IMR-90 (cell line): ENCODE measurements at regions not wholly inside any gene's neighbourhood (a gene's known extent, or its start where the extent isn't known, plus 50 kb on each side); places are given as distances from the start of the nearest gene placed in this dataset.

Experiments used
- ATAC-seq: fragments of 200-7000 bp; cut with Tn5 transposase; 2 replicates; pipeline ENCODE4 v1.9.1; 2020; ENCODE audit warnings: low read depth, mild to moderate bottlenecking, moderate library complexity
- BruUV-seq: library from RNA; stranded (reverse); fragments of 400-500 nt; replicated peaks from 2 replicates; lab custom pipeline; 2021; lab: Mats Ljungman, UMichigan
- CTCF ChIA-PET: fragments of 300-600 bp; formaldehyde crosslinking; extraction: SDS; loops from one replicate; lab custom pipeline; 2021; ENCODE audit warnings: antibody characterized with exemption; lab: Yijun Ruan, JAX
- POLR2A ChIA-PET: fragments of 300-600 bp; sonication (Branson Sonifier 250); formaldehyde crosslinking; loops from one replicate; lab custom pipeline; 2022; ENCODE audit warnings: antibody characterized with exemption; ENCODE audit not compliant: unreplicated experiment; lab: Charles Lee
- DNase-seq: peaks from one replicate; pipeline ENCODE4 v3.0.0; 2013
- H2AFZ ChIP-seq: replicated peaks from 2 replicates; pipeline ENCODE3; 2013; ENCODE audit warnings: low read length, mild to moderate bottlenecking; ENCODE audit not compliant: poor library complexity
- H2AK5ac ChIP-seq: 2 replicates; pipeline ENCODE4 v1.6.1; 2013; ENCODE audit warnings: low read depth, low read length, inconsistent platforms
- H2AK9ac ChIP-seq: replicated peaks from 2 replicates; pipeline ENCODE3; 2013; ENCODE audit warnings: mild to moderate bottlenecking, low read depth, low read length, moderate library complexity; ENCODE audit not compliant: poor library complexity
- H2BK120ac ChIP-seq: 2 replicates; pipeline ENCODE4 v1.6.1; 2013; ENCODE audit warnings: low read depth, low read length, inconsistent platforms
- H2BK15ac ChIP-seq: 3 replicates; pipeline ENCODE4 v1.6.1; 2013; ENCODE audit warnings: low read depth, low read length, inconsistent platforms
- H2BK20ac ChIP-seq: 2 replicates; pipeline ENCODE4 v1.6.1; 2013; ENCODE audit warnings: low read depth, mild to moderate bottlenecking, inconsistent platforms, low read length, moderate library complexity
- H2BK5ac ChIP-seq: 2 replicates; pipeline ENCODE4 v1.6.1; 2013; ENCODE audit warnings: mild to moderate bottlenecking, low read depth, low read length, inconsistent platforms; ENCODE audit not compliant: poor library complexity, severe bottlenecking
- H3K14ac ChIP-seq: replicated peaks from 2 replicates; pipeline ENCODE4 v1.6.1; 2013; ENCODE audit warnings: low read depth, low read length, inconsistent platforms
- H3K18ac ChIP-seq: 2 replicates; pipeline ENCODE4 v1.6.1; 2013; ENCODE audit warnings: low read depth, low read length, control low read depth
- H3K23ac ChIP-seq: 2 replicates; pipeline ENCODE4 v1.6.1; 2013; ENCODE audit warnings: low read depth, low read length, inconsistent platforms
- H3K27ac ChIP-seq: 2 replicates; pipeline ENCODE4 v1.5.1; 2013; ENCODE audit warnings: mild to moderate bottlenecking, control low read depth, low read length; ENCODE audit not compliant: insufficient read depth
- H3K27me3 ChIP-seq: 2 replicates; pipeline ENCODE4 v1.6.1; 2013; ENCODE audit warnings: low read length; ENCODE audit not compliant: control insufficient read depth, insufficient read depth
- H3K36me3 ChIP-seq: 2 replicates; pipeline ENCODE4 v1.6.1; 2013; ENCODE audit warnings: low read length, mixed read lengths; ENCODE audit not compliant: control insufficient read depth, insufficient read depth
- H3K4ac ChIP-seq: 2 replicates; pipeline ENCODE4 v1.6.1; 2013; ENCODE audit warnings: low read depth, low read length, inconsistent platforms
- H3K4me1 ChIP-seq: 2 replicates; pipeline ENCODE4 v1.6.1; 2013; ENCODE audit warnings: low read length, mixed read lengths; ENCODE audit not compliant: control insufficient read depth, insufficient read depth
- H3K4me2 ChIP-seq: 2 replicates; pipeline ENCODE4 v1.6.1; 2013; ENCODE audit warnings: low read depth, mild to moderate bottlenecking, control low read depth, low read length, moderate library complexity
- H3K4me3 ChIP-seq: 2 replicates; pipeline ENCODE4 v1.5.1; 2013; ENCODE audit warnings: low read depth, mild to moderate bottlenecking, control low read depth, low read length, moderate library complexity; ENCODE audit not compliant: insufficient read depth
- H3K56ac ChIP-seq: 2 replicates; pipeline ENCODE4 v1.6.1; 2013; ENCODE audit warnings: low read length, inconsistent platforms; ENCODE audit not compliant: insufficient read depth; ENCODE audit errors: extremely low read depth
- H3K79me1 ChIP-seq, 2 experiments: 2 replicates each; pipeline ENCODE4 v1.6.1; 2013; ENCODE audit warnings: low read length in 2 of 2, inconsistent platforms in 1 of 2, low read depth in 1 of 2
- H3K9ac ChIP-seq: 2 replicates; pipeline ENCODE4 v1.6.1; 2013; ENCODE audit warnings: low read depth, low read length, control low read depth
- H3K9me1 ChIP-seq: 2 replicates; pipeline ENCODE4 v1.6.1; 2013; ENCODE audit warnings: low read length, inconsistent platforms; ENCODE audit not compliant: insufficient read depth
- H3K9me3 ChIP-seq: 2 replicates; pipeline ENCODE4 v1.6.1; 2013; ENCODE audit warnings: low read length; ENCODE audit not compliant: control insufficient read depth, insufficient read depth
- H4K20me1 ChIP-seq: 2 replicates; pipeline ENCODE4 v1.6.1; 2013; ENCODE audit warnings: low read length, inconsistent platforms; ENCODE audit not compliant: insufficient read depth
- H4K5ac ChIP-seq: 2 replicates; pipeline ENCODE4 v1.6.1; 2013; ENCODE audit warnings: mild to moderate bottlenecking, low read depth, low read length, control low read depth
- H4K8ac ChIP-seq, 2 experiments: 2 replicates each; pipeline ENCODE4 v1.6.1; 2013; ENCODE audit warnings: low read depth in 2 of 2, low read length in 2 of 2, control low read depth in 1 of 2, inconsistent platforms in 1 of 2
- H4K91ac ChIP-seq: 2 replicates; pipeline ENCODE4 v1.6.1; 2013; ENCODE audit warnings: low read depth, low read length, inconsistent platforms; ENCODE audit not compliant: insufficient read depth
- BHLHE40 ChIP-seq: fragments of 150-350 bp; IDR thresholded peaks from 2 replicates; pipeline ENCODE4 v1.6.1; 2016; ENCODE audit warnings: mild to moderate bottlenecking, low read depth, low read length
- CEBPB ChIP-seq: IDR thresholded peaks from 2 replicates; pipeline ENCODE4 v1.6.1; 2012; ENCODE audit warnings: low read depth, low read length, improper control_type of control experiment
- CHD1 ChIP-seq: IDR thresholded peaks from 2 replicates; pipeline ENCODE4 v1.6.1; 2012; ENCODE audit warnings: low read depth, low read length, improper control_type of control experiment
- CTCF ChIP-seq: conservative IDR thresholded peaks from 2 replicates; pipeline ENCODE4 v1.5.1; 2012; ENCODE audit warnings: mild to moderate bottlenecking, low read depth, low read length, improper control_type of control experiment
- ELK1 ChIP-seq: fragments of 150-350 bp; IDR thresholded peaks from 2 replicates; pipeline ENCODE4 v1.6.1; 2016; ENCODE audit warnings: low read depth, mild to moderate bottlenecking, low read length, moderate library complexity, borderline replicate concordance
- FOS ChIP-seq: fragments of 150-350 bp; IDR thresholded peaks from 2 replicates; pipeline ENCODE4 v1.6.1; 2016; ENCODE audit warnings: low read depth, low read length
- MAFK ChIP-seq: IDR thresholded peaks from 2 replicates; pipeline ENCODE4 v1.6.1; 2012; ENCODE audit warnings: low read depth, low read length, improper control_type of control experiment
- MAZ ChIP-seq: IDR thresholded peaks from 2 replicates; pipeline ENCODE4 v1.6.1; 2012; ENCODE audit warnings: low read depth, mild to moderate bottlenecking, low read length, improper control_type of control experiment, moderate library complexity, borderline replicate concordance
- MXI1 ChIP-seq: IDR thresholded peaks from 2 replicates; pipeline ENCODE4 v1.6.1; 2012; ENCODE audit warnings: low read depth, mild to moderate bottlenecking, low read length, moderate library complexity, borderline replicate concordance
- NFE2L2 ChIP-seq: fragments of 150-350 bp; IDR thresholded peaks from 2 replicates; pipeline ENCODE4 v1.6.1; 2016; ENCODE audit warnings: low read depth, mild to moderate bottlenecking, low read length
- POLR2A ChIP-seq: IDR thresholded peaks from 2 replicates; pipeline ENCODE4 v1.6.1; 2012; ENCODE audit warnings: mild to moderate bottlenecking, low read depth, low read length
- RAD21 ChIP-seq: IDR thresholded peaks from 2 replicates; pipeline ENCODE4 v1.6.1; 2012; ENCODE audit warnings: low read length, improper control_type of control experiment
- RCOR1 ChIP-seq: IDR thresholded peaks from 2 replicates; pipeline ENCODE4 v1.6.1; 2012; ENCODE audit warnings: mild to moderate bottlenecking, low read length, improper control_type of control experiment; ENCODE audit not compliant: insufficient replicate concordance
- RFX5 ChIP-seq: IDR thresholded peaks from 2 replicates; pipeline ENCODE4 v1.8.0; 2012; ENCODE audit warnings: low read depth, mild to moderate bottlenecking, low read length, moderate library complexity
- SMC3 ChIP-seq: fragments of 150-350 bp; IDR thresholded peaks from 2 replicates; pipeline ENCODE4 v1.6.1; 2016; ENCODE audit warnings: low read depth, mild to moderate bottlenecking, antibody characterized with exemption, low read length, moderate library complexity
- USF2 ChIP-seq: fragments of 150-350 bp; IDR thresholded peaks from 2 replicates; pipeline ENCODE4 v1.6.1; 2017; ENCODE audit warnings: mild to moderate bottlenecking, antibody characterized with exemption, low read length, low read depth
- WGBS, 2 experiments: methylation state at CpG; one replicate each; pipeline versions ENCODE4 v1.1.5 to v1.1.7; 2013; ENCODE audit warnings: missing lambda C conversion rate in 2 of 2; ENCODE audit not compliant: insufficient read length in 1 of 2; ENCODE audit errors: extremely low coverage in 2 of 2; 5-methylcytosine and 5-hydroxymethylcytosine counted together
- dilution Hi-C: fragments of 300-500 bp; cut with HindIII; formaldehyde crosslinking; loops from one replicate; pipeline ENCODE4 v1.14.3; 2018; ENCODE audit warnings: low sequenced_read_pairs; ENCODE audit not compliant: unreplicated experiment
- in situ Hi-C: fragments of 300-500 bp; cut with MboI; formaldehyde crosslinking; loops from 3 replicates; pipeline ENCODE4 v1.14.3; 2019; ENCODE audit warnings: low sequenced_read_pairs, inconsistent platforms, mixed read lengths
- intact Hi-C: fragments of 100-400 bp; cut with micrococcal nuclease; formaldehyde crosslinking; loops from 2 replicates; pipeline ENCODE4 v1.10.0; 2022

GRCh38 chr6:141659582-141659981 is 473.1 kb upstream of the GJE1 start:
- H2BK15ac ChIP-seq, result no peak overlapping the region
- no peak overlapping the region for H2BK5ac ChIP-seq
- no peak overlapping the region for H2AFZ ChIP-seq
- no peak overlapping the region for H4K8ac ChIP-seq
- no peak for TF ChIP-seq USF2
- TF ChIP-seq MAZ, result no peak
- TF ChIP-seq CHD1, result no peak
- no peak for TF ChIP-seq RFX5
- no peak for TF ChIP-seq MAFK
- no peak for TF ChIP-seq ELK1
- TF ChIP-seq NFE2L2, result no peak
- no peak for TF ChIP-seq FOS
- TF ChIP-seq CTCF, result no peak
- no peak for TF ChIP-seq RCOR1
- TF ChIP-seq POLR2A, result no peak
- no peak for TF ChIP-seq RAD21
- TF ChIP-seq BHLHE40, result no peak
- no peak for TF ChIP-seq CEBPB
- TF ChIP-seq SMC3, result no peak
- TF ChIP-seq MXI1, result no peak
- H4K5ac ChIP-seq, result no peak overlapping the region
- CTCF ChIA-PET, result no interaction called here
- no peak overlapping the region for H3K27ac ChIP-seq
- H3K18ac ChIP-seq, result no peak overlapping the region
- dilution Hi-C loops (no loop called here), intact Hi-C loops (no loop called here), in situ Hi-C loops (no loop called here)
- H3K36me3 ChIP-seq, result no peaks in the 10 kb centered on the region
- H3K4ac ChIP-seq, result no peak overlapping the region
- H2BK120ac ChIP-seq, result no peak overlapping the region
- no peaks in the 10 kb centered on the region for H3K4me1 ChIP-seq
- no peaks in the 10 kb centered on the region for H3K9me1 ChIP-seq
- H3K4me3 ChIP-seq, result no peak overlapping the region
- no peak overlapping the region for H3K56ac ChIP-seq
- no TSS peak for BruUV-seq
- H3K4me2 ChIP-seq, result no peak overlapping the region
- H3K9ac ChIP-seq, result no peak overlapping the region
- no peaks in the 10 kb centered on the region for H4K20me1 ChIP-seq
- H3K14ac ChIP-seq, result no peak overlapping the region
- H2AK9ac ChIP-seq, result no peak overlapping the region
- DNase-seq (no peak), ATAC-seq (no peak)
- H2BK20ac ChIP-seq, result no peak overlapping the region
- WGBS, 2 experiments, result no CpG with 5 or more reads among the region's 3 CpGs
- no peaks in the 10 kb centered on the region for H3K79me1 ChIP-seq
- no peaks in the 10 kb centered on the region for H3K27me3 ChIP-seq
- no peak overlapping the region for H3K23ac ChIP-seq
- no peaks in the 10 kb centered on the region for H3K9me3 ChIP-seq
- POLR2A ChIA-PET, result no interaction called here
- H4K91ac ChIP-seq, result no peak overlapping the region
- no peak overlapping the region for H2AK5ac ChIP-seq
